Peyer's patch (tissue), 4 donors: ENCODE measurements at regions not wholly inside any gene's neighbourhood (a gene's known extent, or its start where the extent isn't known, plus 50 kb on each side); places are given as distances from the start of the nearest gene placed in this dataset.

Source experiments
- POLR2A ChIP-seq, 2 donors: fragments of 450-650 bp; IDR thresholded peaks; one replicate each; pipeline ENCODE4 v1.5.1; 2017; ENCODE audit warnings: antibody characterized with exemption in 2 of 2, mild to moderate bottlenecking in 2 of 2, moderate library complexity in 2 of 2
- TF ChIP-seq, protein P1 (sequence below), 6 experiments: fragments of 450-650 bp in 4 of 6; fragments of 200-600 bp in 2 of 6; sonication (generic) in 1 of 6; IDR thresholded peaks; one replicate each; pipeline ENCODE4 v1.5.1; 2017 to 2019; ENCODE audit warnings: antibody characterized with exemption in 6 of 6, mild to moderate bottlenecking in 3 of 6, moderate library complexity in 1 of 6

DNA sequence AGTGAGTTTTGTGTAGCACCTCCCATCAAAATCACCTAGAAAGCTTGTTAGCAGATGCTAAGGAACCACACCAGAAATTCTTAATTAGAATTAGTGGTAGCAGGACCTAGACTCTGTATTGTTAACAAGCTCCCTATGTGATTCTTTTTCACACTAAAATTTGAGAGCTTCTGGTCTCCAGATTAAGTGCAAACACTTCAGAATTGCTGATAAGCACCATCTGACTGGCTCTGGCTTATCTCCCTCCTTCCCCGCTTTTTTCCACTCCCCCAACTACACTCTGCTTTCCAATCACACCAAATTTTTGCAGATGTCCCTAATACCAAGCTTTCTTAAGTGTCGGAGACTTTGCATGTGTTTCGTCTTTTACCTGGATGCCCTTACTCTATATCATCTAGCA is 410.1 kb upstream of the DPH6 start:
- TF ChIP-seq, protein P1, sequence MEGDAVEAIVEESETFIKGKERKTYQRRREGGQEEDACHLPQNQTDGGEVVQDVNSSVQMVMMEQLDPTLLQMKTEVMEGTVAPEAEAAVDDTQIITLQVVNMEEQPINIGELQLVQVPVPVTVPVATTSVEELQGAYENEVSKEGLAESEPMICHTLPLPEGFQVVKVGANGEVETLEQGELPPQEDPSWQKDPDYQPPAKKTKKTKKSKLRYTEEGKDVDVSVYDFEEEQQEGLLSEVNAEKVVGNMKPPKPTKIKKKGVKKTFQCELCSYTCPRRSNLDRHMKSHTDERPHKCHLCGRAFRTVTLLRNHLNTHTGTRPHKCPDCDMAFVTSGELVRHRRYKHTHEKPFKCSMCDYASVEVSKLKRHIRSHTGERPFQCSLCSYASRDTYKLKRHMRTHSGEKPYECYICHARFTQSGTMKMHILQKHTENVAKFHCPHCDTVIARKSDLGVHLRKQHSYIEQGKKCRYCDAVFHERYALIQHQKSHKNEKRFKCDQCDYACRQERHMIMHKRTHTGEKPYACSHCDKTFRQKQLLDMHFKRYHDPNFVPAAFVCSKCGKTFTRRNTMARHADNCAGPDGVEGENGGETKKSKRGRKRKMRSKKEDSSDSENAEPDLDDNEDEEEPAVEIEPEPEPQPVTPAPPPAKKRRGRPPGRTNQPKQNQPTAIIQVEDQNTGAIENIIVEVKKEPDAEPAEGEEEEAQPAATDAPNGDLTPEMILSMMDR (IDR thresholded peaks at IDR 0.05), result no peak
- TF ChIP-seq POLR2A (IDR thresholded peaks at IDR 0.05), result no peak
